IMR-90 (cell line): ENCODE measurements at regions not wholly inside any gene's neighbourhood (a gene's known extent, or its start where the extent isn't known, plus 50 kb on each side); places are given as distances from the start of the nearest gene placed in this dataset.

Experiments
- ATAC-seq: fragments of 200-7000 bp; cut with Tn5 transposase; 2 replicates; pipeline ENCODE4 v1.9.1; 2020; ENCODE audit warnings: low read depth, mild to moderate bottlenecking, moderate library complexity
- BruUV-seq: library from RNA; stranded (reverse); fragments of 400-500 nt; replicated peaks from 2 replicates; lab custom pipeline; 2021; lab: Mats Ljungman, UMichigan
- CTCF ChIA-PET: fragments of 300-600 bp; formaldehyde crosslinking; extraction: SDS; loops from one replicate; lab custom pipeline; 2021; ENCODE audit warnings: antibody characterized with exemption; lab: Yijun Ruan, JAX
- POLR2A ChIA-PET: fragments of 300-600 bp; sonication (Branson Sonifier 250); formaldehyde crosslinking; loops from one replicate; lab custom pipeline; 2022; ENCODE audit warnings: antibody characterized with exemption; ENCODE audit not compliant: unreplicated experiment; lab: Charles Lee
- DNase-seq: peaks from one replicate; pipeline ENCODE4 v3.0.0; 2013
- H2AFZ ChIP-seq: replicated peaks from 2 replicates; pipeline ENCODE3; 2013; ENCODE audit warnings: low read length, mild to moderate bottlenecking; ENCODE audit not compliant: poor library complexity
- H2AK5ac ChIP-seq: 2 replicates; pipeline ENCODE4 v1.6.1; 2013; ENCODE audit warnings: low read depth, low read length, inconsistent platforms
- H2AK9ac ChIP-seq: replicated peaks from 2 replicates; pipeline ENCODE3; 2013; ENCODE audit warnings: mild to moderate bottlenecking, low read depth, low read length, moderate library complexity; ENCODE audit not compliant: poor library complexity
- H2BK120ac ChIP-seq: 2 replicates; pipeline ENCODE4 v1.6.1; 2013; ENCODE audit warnings: low read depth, low read length, inconsistent platforms
- H2BK15ac ChIP-seq: 3 replicates; pipeline ENCODE4 v1.6.1; 2013; ENCODE audit warnings: low read depth, low read length, inconsistent platforms
- H2BK20ac ChIP-seq: 2 replicates; pipeline ENCODE4 v1.6.1; 2013; ENCODE audit warnings: low read depth, mild to moderate bottlenecking, inconsistent platforms, low read length, moderate library complexity
- H2BK5ac ChIP-seq: 2 replicates; pipeline ENCODE4 v1.6.1; 2013; ENCODE audit warnings: mild to moderate bottlenecking, low read depth, low read length, inconsistent platforms; ENCODE audit not compliant: poor library complexity, severe bottlenecking
- H3K14ac ChIP-seq: replicated peaks from 2 replicates; pipeline ENCODE4 v1.6.1; 2013; ENCODE audit warnings: low read depth, low read length, inconsistent platforms
- H3K18ac ChIP-seq: 2 replicates; pipeline ENCODE4 v1.6.1; 2013; ENCODE audit warnings: low read depth, low read length, control low read depth
- H3K23ac ChIP-seq: 2 replicates; pipeline ENCODE4 v1.6.1; 2013; ENCODE audit warnings: low read depth, low read length, inconsistent platforms
- H3K27ac ChIP-seq: 2 replicates; pipeline ENCODE4 v1.5.1; 2013; ENCODE audit warnings: mild to moderate bottlenecking, control low read depth, low read length; ENCODE audit not compliant: insufficient read depth
- H3K27me3 ChIP-seq: 2 replicates; pipeline ENCODE4 v1.6.1; 2013; ENCODE audit warnings: low read length; ENCODE audit not compliant: control insufficient read depth, insufficient read depth
- H3K36me3 ChIP-seq: 2 replicates; pipeline ENCODE4 v1.6.1; 2013; ENCODE audit warnings: low read length, mixed read lengths; ENCODE audit not compliant: control insufficient read depth, insufficient read depth
- H3K4ac ChIP-seq: 2 replicates; pipeline ENCODE4 v1.6.1; 2013; ENCODE audit warnings: low read depth, low read length, inconsistent platforms
- H3K4me1 ChIP-seq: 2 replicates; pipeline ENCODE4 v1.6.1; 2013; ENCODE audit warnings: low read length, mixed read lengths; ENCODE audit not compliant: control insufficient read depth, insufficient read depth
- H3K4me2 ChIP-seq: 2 replicates; pipeline ENCODE4 v1.6.1; 2013; ENCODE audit warnings: low read depth, mild to moderate bottlenecking, control low read depth, low read length, moderate library complexity
- H3K4me3 ChIP-seq: 2 replicates; pipeline ENCODE4 v1.5.1; 2013; ENCODE audit warnings: low read depth, mild to moderate bottlenecking, control low read depth, low read length, moderate library complexity; ENCODE audit not compliant: insufficient read depth
- H3K56ac ChIP-seq: 2 replicates; pipeline ENCODE4 v1.6.1; 2013; ENCODE audit warnings: low read length, inconsistent platforms; ENCODE audit not compliant: insufficient read depth; ENCODE audit errors: extremely low read depth
- H3K79me1 ChIP-seq, 2 experiments: 2 replicates each; pipeline ENCODE4 v1.6.1; 2013; ENCODE audit warnings: low read length in 2 of 2, inconsistent platforms in 1 of 2, low read depth in 1 of 2
- H3K9ac ChIP-seq: 2 replicates; pipeline ENCODE4 v1.6.1; 2013; ENCODE audit warnings: low read depth, low read length, control low read depth
- H3K9me1 ChIP-seq: 2 replicates; pipeline ENCODE4 v1.6.1; 2013; ENCODE audit warnings: low read length, inconsistent platforms; ENCODE audit not compliant: insufficient read depth
- H3K9me3 ChIP-seq: 2 replicates; pipeline ENCODE4 v1.6.1; 2013; ENCODE audit warnings: low read length; ENCODE audit not compliant: control insufficient read depth, insufficient read depth
- H4K20me1 ChIP-seq: 2 replicates; pipeline ENCODE4 v1.6.1; 2013; ENCODE audit warnings: low read length, inconsistent platforms; ENCODE audit not compliant: insufficient read depth
- H4K5ac ChIP-seq: 2 replicates; pipeline ENCODE4 v1.6.1; 2013; ENCODE audit warnings: mild to moderate bottlenecking, low read depth, low read length, control low read depth
- H4K8ac ChIP-seq, 2 experiments: 2 replicates each; pipeline ENCODE4 v1.6.1; 2013; ENCODE audit warnings: low read depth in 2 of 2, low read length in 2 of 2, control low read depth in 1 of 2, inconsistent platforms in 1 of 2
- H4K91ac ChIP-seq: 2 replicates; pipeline ENCODE4 v1.6.1; 2013; ENCODE audit warnings: low read depth, low read length, inconsistent platforms; ENCODE audit not compliant: insufficient read depth
- CHD1 ChIP-seq: IDR thresholded peaks from 2 replicates; pipeline ENCODE4 v1.6.1; 2012; ENCODE audit warnings: low read depth, low read length, improper control_type of control experiment
- CTCF ChIP-seq: conservative IDR thresholded peaks from 2 replicates; pipeline ENCODE4 v1.5.1; 2012; ENCODE audit warnings: mild to moderate bottlenecking, low read depth, low read length, improper control_type of control experiment
- ELK1 ChIP-seq: fragments of 150-350 bp; IDR thresholded peaks from 2 replicates; pipeline ENCODE4 v1.6.1; 2016; ENCODE audit warnings: low read depth, mild to moderate bottlenecking, low read length, moderate library complexity, borderline replicate concordance
- NFE2L2 ChIP-seq: fragments of 150-350 bp; IDR thresholded peaks from 2 replicates; pipeline ENCODE4 v1.6.1; 2016; ENCODE audit warnings: low read depth, mild to moderate bottlenecking, low read length
- RAD21 ChIP-seq: IDR thresholded peaks from 2 replicates; pipeline ENCODE4 v1.6.1; 2012; ENCODE audit warnings: low read length, improper control_type of control experiment
- SMC3 ChIP-seq: fragments of 150-350 bp; IDR thresholded peaks from 2 replicates; pipeline ENCODE4 v1.6.1; 2016; ENCODE audit warnings: low read depth, mild to moderate bottlenecking, antibody characterized with exemption, low read length, moderate library complexity
- WGBS, 2 experiments: methylation state at CpG; one replicate each; pipeline versions ENCODE4 v1.1.5 to v1.1.7; 2013; ENCODE audit warnings: missing lambda C conversion rate in 2 of 2; ENCODE audit not compliant: insufficient read length in 1 of 2; ENCODE audit errors: extremely low coverage in 2 of 2; 5-methylcytosine and 5-hydroxymethylcytosine counted together
- dilution Hi-C: fragments of 300-500 bp; cut with HindIII; formaldehyde crosslinking; loops from one replicate; pipeline ENCODE4 v1.14.3; 2018; ENCODE audit warnings: low sequenced_read_pairs; ENCODE audit not compliant: unreplicated experiment
- in situ Hi-C: fragments of 300-500 bp; cut with MboI; formaldehyde crosslinking; loops from 3 replicates; pipeline ENCODE4 v1.14.3; 2019; ENCODE audit warnings: low sequenced_read_pairs, inconsistent platforms, mixed read lengths
- intact Hi-C: fragments of 100-400 bp; cut with micrococcal nuclease; formaldehyde crosslinking; loops from 2 replicates; pipeline ENCODE4 v1.10.0; 2022

- TF ChIP-seq ELK1 = no peak
- no peak for TF ChIP-seq NFE2L2
Observed at GRCh38 chr2:168346725-168347477, 99.5 kb upstream of the STK39 start (continued).

GRCh38 chr2:168348076-168348475 is 100.7 kb upstream of the STK39 start:
- dilution Hi-C loops = no loop called here
- no peaks in the 10 kb centered on the region for H3K4me1 ChIP-seq
- H4K8ac ChIP-seq = no peak overlapping the region
- CTCF ChIA-PET = interaction anchor here (0.7 to 1.3 kb wide), 2 partner anchors 11 to 339 kb away, joined by 3 to 5 read pairs; no protein-coding TSS in a partner anchor
- no peaks in the 10 kb centered on the region for H3K79me1 ChIP-seq
- H3K9ac ChIP-seq = no peak overlapping the region
- in situ Hi-C loops = loop anchor here (5.0 kb wide), 3 partner anchors 359 to 569 kb away; no protein-coding TSS in a partner anchor
- no peaks in the 10 kb centered on the region for H4K20me1 ChIP-seq
- TF ChIP-seq CTCF (peak; percentile 41), RAD21 (peak; percentile 44), SMC3 (peak; percentile 42; the same call in 1 of the 2 replicates), CHD1 (no peak)
- BruUV-seq = no TSS peak
- H3K23ac ChIP-seq = no peak overlapping the region
- H2AK9ac ChIP-seq = no peak overlapping the region
- H3K4me3 ChIP-seq = no peak overlapping the region
- H2BK15ac ChIP-seq = no peak overlapping the region
- H3K9me1 ChIP-seq = no peaks in the 10 kb centered on the region
- ATAC-seq = no peak
- no peak overlapping the region for H2AK5ac ChIP-seq
- DNase-seq = peak; percentile 24
- WGBS, 2 experiments = no CpG with 5 or more reads among the region's 2 CpGs
- no peaks in the 10 kb centered on the region for H3K9me3 ChIP-seq
- H2BK120ac ChIP-seq = no peak overlapping the region
- H3K27me3 ChIP-seq = no peaks in the 10 kb centered on the region; the same call in 1 of the 2 replicates
- H2BK20ac ChIP-seq = no peak overlapping the region
- no peak overlapping the region for H4K91ac ChIP-seq
- H3K14ac ChIP-seq = no peak overlapping the region
- intact Hi-C loops = loop anchor here (5.0 kb wide), 2 partner anchors 109 to 211 kb away; partner anchors contain the start of gene CERS6
- no peak overlapping the region for H3K56ac ChIP-seq
- no peak overlapping the region for H3K27ac ChIP-seq
- H3K4ac ChIP-seq = no peak overlapping the region
- H3K4me2 ChIP-seq = no peak overlapping the region
- no peak overlapping the region for H2BK5ac ChIP-seq
- POLR2A ChIA-PET = no interaction called here
- H2AFZ ChIP-seq = no peak overlapping the region
- H4K5ac ChIP-seq = no peak overlapping the region
- no peak overlapping the region for H3K18ac ChIP-seq
- H3K36me3 ChIP-seq = no peaks in the 10 kb centered on the region
